H1 (cell line): ENCODE measurements at regions not wholly inside any gene's neighbourhood (a gene's known extent, or its start where the extent isn't known, plus 50 kb on each side); places are given as distances from the start of the nearest gene placed in this dataset.

ENCODE experiments used
- CTCF ChIA-PET: fragments of 300-600 bp; sonication (Branson Sonifier 250); formaldehyde crosslinking; loops from one replicate; lab custom pipeline; 2021; ENCODE audit not compliant: partially characterized antibody; lab: Charles Lee
- POLR2A ChIA-PET: fragments of 300-600 bp; sonication (Branson Sonifier 250); formaldehyde crosslinking; loops from one replicate; lab custom pipeline; 2021; ENCODE audit warnings: inconsistent platforms; ENCODE audit not compliant: partially characterized antibody; lab: Charles Lee
- DNase-seq, 2 experiments: peaks; one replicate each; pipeline versions ENCODE4 v3.0.0 to v3.0.0-alpha.2; 2010 to 2022; ENCODE audit warnings: low spot score in 2 of 2, low read depth in 1 of 2, mixed read lengths in 1 of 2
- FAIRE-seq: peaks from 2 replicates; lab custom pipeline; 2011; peaks lifted over from hg19 to GRCh38; lab: Jason Lieb, UNC
- H2AFZ ChIP-seq: 2 replicates; pipeline ENCODE4 v1.8.1; 2012; ENCODE audit warnings: low read length, inconsistent platforms
- H2AK5ac ChIP-seq: 2 replicates; pipeline ENCODE4 v1.6.1; 2013; ENCODE audit warnings: low read depth, low read length
- H2BK120ac ChIP-seq: replicated peaks from 2 replicates; pipeline ENCODE3; 2013; ENCODE audit warnings: low read depth, low read length, inconsistent platforms
- H2BK12ac ChIP-seq: 2 replicates; pipeline ENCODE4 v1.6.1; 2013; ENCODE audit warnings: low read depth, low read length
- H2BK15ac ChIP-seq: 2 replicates; pipeline ENCODE4 v1.6.1; 2013; ENCODE audit warnings: low read length
- H2BK20ac ChIP-seq: 2 replicates; pipeline ENCODE4 v1.6.1; 2013; ENCODE audit warnings: low read length
- H2BK5ac ChIP-seq: 2 replicates; pipeline ENCODE4 v1.6.1; 2013; ENCODE audit warnings: low read depth, low read length
- H3K14ac ChIP-seq: 2 replicates; pipeline ENCODE4 v1.6.1; 2013; ENCODE audit warnings: inconsistent platforms; ENCODE audit not compliant: insufficient read length
- H3K18ac ChIP-seq: 2 replicates; pipeline ENCODE4 v1.6.1; 2013; ENCODE audit warnings: low read length; ENCODE audit errors: extremely low read depth
- H3K23ac ChIP-seq: 2 replicates; pipeline ENCODE4 v1.6.1; 2013; ENCODE audit warnings: inconsistent platforms; ENCODE audit not compliant: insufficient read length
- H3K23me2 ChIP-seq: 2 replicates; pipeline ENCODE4 v1.6.1; 2013; ENCODE audit warnings: low read depth, low read length
- H3K27ac ChIP-seq: 2 replicates; pipeline ENCODE4 v1.6.1; 2011; ENCODE audit warnings: low read depth, low read length, inconsistent platforms
- H3K27me3 ChIP-seq, 4 experiments: replicated peaks in 1 of 4; 1 replicate in 1 of 4; 2 replicates in 3 of 4; pipeline versions ENCODE4 v1.6.1 to v1.8.1; 2011 to 2013; ENCODE audit warnings: low read length in 3 of 4, mild to moderate bottlenecking in 3 of 4, inconsistent platforms in 2 of 4, mixed read lengths in 2 of 4, moderate library complexity in 1 of 4; ENCODE audit not compliant: control insufficient read depth in 3 of 4, insufficient read depth in 3 of 4; ENCODE audit errors: extremely low read depth in 1 of 4
- H3K36me3 ChIP-seq, 4 experiments: 2 replicates each; pipeline versions ENCODE4 v1.6.1 to v1.8.1; 2011 to 2013; ENCODE audit warnings: mild to moderate bottlenecking in 4 of 4, low read length in 3 of 4, moderate library complexity in 2 of 4, control low read depth in 1 of 4, inconsistent platforms in 1 of 4; ENCODE audit not compliant: insufficient read depth in 4 of 4, control insufficient read depth in 2 of 4
- H3K4ac ChIP-seq: replicated peaks from 2 replicates; pipeline ENCODE3; 2013; ENCODE audit warnings: low read length, low read depth, mixed read lengths, inconsistent platforms; ENCODE audit not compliant: insufficient read length
- H3K4me1 ChIP-seq, 4 experiments: replicated peaks in 1 of 4; 1 replicate in 1 of 4; 2 replicates in 3 of 4; pipeline versions ENCODE4 v1.6.1 to v1.8.1; 2011 to 2013; ENCODE audit warnings: low read length in 3 of 4, inconsistent platforms in 2 of 4, mixed read lengths in 1 of 4; ENCODE audit not compliant: insufficient read depth in 4 of 4, control insufficient read depth in 3 of 4
- H3K4me2 ChIP-seq, 2 experiments: 2 replicates each; pipeline versions ENCODE4 v1.6.1 to v1.8.1; 2011 to 2013; ENCODE audit warnings: low read depth in 2 of 2, low read length in 2 of 2, control low read depth in 1 of 2, inconsistent platforms in 1 of 2, mild to moderate bottlenecking in 1 of 2; ENCODE audit not compliant: insufficient read depth in 1 of 2
- H3K4me3 ChIP-seq, 4 experiments: fragments of 200-600, 300-600 bp in 1 of 4; sonication (generic), shearing (Covaris generic), sonication (Bioruptor Twin) in 1 of 4; 2 replicates each; pipeline versions ENCODE4 v1.5.1 to v1.8.1; 2011 to 2016; ENCODE audit warnings: low read length in 4 of 4, low read depth in 3 of 4, control low read depth in 2 of 4, inconsistent platforms in 2 of 4, mild to moderate bottlenecking in 2 of 4, mixed read lengths in 1 of 4, moderate library complexity in 1 of 4; ENCODE audit not compliant: insufficient read depth in 2 of 4; ENCODE audit errors: extremely low read depth in 1 of 4
- H3K56ac ChIP-seq: replicated peaks from 2 replicates; pipeline ENCODE3; 2013; ENCODE audit warnings: low read depth, mild to moderate bottlenecking, mixed read lengths, low read length, inconsistent platforms; ENCODE audit not compliant: insufficient read length
- H3K79me1 ChIP-seq: 2 replicates; pipeline ENCODE4 v1.6.1; 2013; ENCODE audit warnings: low read depth, low read length, control low read depth
- H3K79me2 ChIP-seq, 2 experiments: 2 replicates each; pipeline versions ENCODE4 v1.6.1 to v1.8.1; 2012 to 2013; ENCODE audit warnings: low read length in 2 of 2, mild to moderate bottlenecking in 2 of 2, inconsistent platforms in 1 of 2; ENCODE audit not compliant: insufficient read depth in 2 of 2, control insufficient read depth in 1 of 2
- H3K9ac ChIP-seq, 4 experiments: replicated peaks in 1 of 4; 1 replicate in 1 of 4; 2 replicates in 3 of 4; pipeline versions ENCODE4 v1.6.1 to v1.8.1; 2011 to 2013; ENCODE audit warnings: low read depth in 3 of 4, low read length in 3 of 4, control low read depth in 2 of 4, mild to moderate bottlenecking in 2 of 4, moderate library complexity in 2 of 4, inconsistent platforms in 1 of 4; ENCODE audit errors: extremely low read depth in 1 of 4
- H3K9me3 ChIP-seq, 2 experiments: 2 replicates each; pipeline versions ENCODE4 v1.6.1 to v1.8.1; 2012 to 2013; ENCODE audit warnings: mild to moderate bottlenecking in 2 of 2, moderate library complexity in 2 of 2, control low read depth in 1 of 2, inconsistent platforms in 1 of 2, low read depth in 1 of 2, low read length in 1 of 2, mixed read lengths in 1 of 2; ENCODE audit not compliant: insufficient read depth in 2 of 2
- H4K20me1 ChIP-seq, 2 experiments: replicated peaks in 1 of 2; 2 replicates each; pipeline versions ENCODE3 to v1.8.1; 2011 to 2013; ENCODE audit warnings: inconsistent platforms in 2 of 2, low read length in 2 of 2, mild to moderate bottlenecking in 1 of 2; ENCODE audit not compliant: insufficient read depth in 2 of 2, control insufficient read depth in 1 of 2
- H4K5ac ChIP-seq: 2 replicates; pipeline ENCODE4 v1.6.1; 2013; ENCODE audit warnings: low read length, low read depth, mixed read lengths, inconsistent platforms; ENCODE audit not compliant: insufficient read length
- H4K8ac ChIP-seq: 2 replicates; pipeline ENCODE4 v1.8.0; 2013; ENCODE audit warnings: mild to moderate bottlenecking, moderate library complexity, low read length, inconsistent platforms; ENCODE audit not compliant: insufficient read depth; ENCODE audit errors: extremely low read depth
- H4K91ac ChIP-seq: replicated peaks from 2 replicates; pipeline ENCODE3; 2013; ENCODE audit warnings: low read length, mixed read lengths, inconsistent platforms; ENCODE audit not compliant: insufficient read length
- GABPA ChIP-seq: IDR thresholded peaks from 2 replicates; pipeline ENCODE4 v1.6.1; 2011; ENCODE audit warnings: mild to moderate bottlenecking, low read length, moderate library complexity, borderline replicate concordance; ENCODE audit not compliant: insufficient read depth
- WGBS, 2 experiments: shearing (Covaris generic) in 1 of 2; methylation state at CpG; one replicate each; pipeline versions ENCODE4 v1.1.6 to v1.1.7; 2013 to 2015; ENCODE audit warnings: low lambda C conversion rate in 2 of 2, mixed read lengths in 2 of 2, inconsistent platforms in 1 of 2, low coverage in 1 of 2, missing lambda C conversion rate in 1 of 2; ENCODE audit not compliant: insufficient replicate concordance in 2 of 2, insufficient coverage in 1 of 2, insufficient read length in 1 of 2; ENCODE audit errors: extremely low coverage in 1 of 2, missing lambda C conversion rate in 1 of 2; 5-methylcytosine and 5-hydroxymethylcytosine counted together

GRCh38 chr6:155829646-155830045, 374.0 kb upstream of the NOX3 start:
- CTCF ChIA-PET, result no interaction called here
- H3K79me2 ChIP-seq, result no peaks in the 10 kb centered on the region
- H4K5ac ChIP-seq, result no peak overlapping the region
- 86% methylated on average over 2 of the region's 2 CpGs; no CpG with 5 or more reads in 1 of the 2 experiments for WGBS, 2 experiments
- no peak overlapping the region for H2AFZ ChIP-seq
- H3K56ac ChIP-seq, result no peak overlapping the region
- no peak overlapping the region for H4K91ac ChIP-seq
- no peak overlapping the region for H2BK12ac ChIP-seq
- H2BK5ac ChIP-seq, result no peak overlapping the region
- H3K4me1 ChIP-seq, result no peaks in the 10 kb centered on the region
- FAIRE-seq, result no peak
- H4K8ac ChIP-seq, result no peak overlapping the region
- no peak overlapping the region for H2BK15ac ChIP-seq
- H3K4ac ChIP-seq, result no peak overlapping the region
- H3K4me3 ChIP-seq, result no peak overlapping the region
- H3K36me3 ChIP-seq, result no peaks in the 10 kb centered on the region
- POLR2A ChIA-PET, result no interaction called here
- no peak overlapping the region for H3K4me2 ChIP-seq
- no peak overlapping the region for H3K9ac ChIP-seq
- H2AK5ac ChIP-seq, result no peak overlapping the region
- no peaks in the 10 kb centered on the region for H4K20me1 ChIP-seq
- no peaks in the 10 kb centered on the region for H3K23me2 ChIP-seq
- no peaks in the 10 kb centered on the region; a peak in 1 of 4 replicates for H3K9me3 ChIP-seq
- no peak overlapping the region for H2BK20ac ChIP-seq
- no peak overlapping the region for H3K18ac ChIP-seq
- H3K14ac ChIP-seq, result no peak overlapping the region
- H2BK120ac ChIP-seq, result no peak overlapping the region
- H3K79me1 ChIP-seq, result no peaks in the 10 kb centered on the region
- H3K27me3 ChIP-seq, result no peaks in the 10 kb centered on the region
- no peak overlapping the region for H3K23ac ChIP-seq
- DNase-seq, result no peak
- H3K27ac ChIP-seq, result no peak overlapping the region
- TF ChIP-seq GABPA, result no peak
